Skin of body (tissue), 1 donor: ENCODE measurements at regions not wholly inside any gene's neighbourhood (a gene's known extent, or its start where the extent isn't known, plus 50 kb on each side); places are given as distances from the start of the nearest gene placed in this dataset.
"Not testable (repeated sequence)": the region's sequence is repeated elsewhere in the genome, so short reads cannot be mapped to it uniquely, and the experiment has no call there.

Source experiments
- DNase-seq: peaks from one replicate; lab custom pipeline; 2025; lab: John Stamatoyannopoulos, UW

DNA sequence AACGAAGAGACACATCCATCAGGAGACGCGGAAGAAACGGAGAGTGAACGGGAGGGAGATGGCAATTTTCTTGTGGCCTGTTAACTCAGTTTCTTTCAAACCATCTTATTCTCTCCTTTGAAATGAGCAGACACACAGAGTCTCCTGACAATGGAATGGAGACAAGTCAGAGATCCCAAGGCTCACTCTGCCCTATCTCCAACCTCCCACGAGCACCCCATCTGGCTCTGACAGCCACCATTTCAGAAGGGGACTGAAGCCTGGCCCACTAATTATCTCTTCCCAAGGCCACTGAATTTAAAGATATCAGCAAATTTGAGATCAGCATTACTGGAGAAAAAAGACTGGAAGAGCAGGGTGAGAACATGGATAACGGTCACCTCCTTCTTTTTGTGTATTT is 215.6 kb downstream of the DHX15 start:
- DNase-seq: no peak

DNA sequence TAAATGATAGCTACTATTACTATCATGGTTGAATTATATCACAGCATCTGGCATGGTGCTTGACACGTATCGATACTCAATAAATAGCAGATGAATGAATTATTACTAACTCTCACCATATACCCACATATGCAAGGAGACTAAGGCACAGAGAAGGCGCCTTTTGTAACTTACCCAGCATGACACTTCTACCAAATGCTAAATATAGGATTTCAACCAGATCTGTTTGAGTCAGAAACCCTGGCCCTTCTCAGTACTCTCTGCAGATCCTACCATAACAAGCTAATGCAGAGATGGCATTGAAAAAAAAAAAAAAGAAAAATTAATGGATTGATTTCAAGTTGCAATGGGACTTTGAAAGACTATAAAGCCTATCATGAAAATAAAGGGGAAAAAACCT is 219.5 kb downstream of the DHX15 start:
- DNase-seq: no peak

- no peak for DNase-seq
These were observed 220.1 kb downstream of the DHX15 start for GRCh38 chr4:24364249-24364648.

- DNase-seq: no peak
These were observed 220.6 kb downstream of the DHX15 start for GRCh38 chr4:24363751-24364150.

DNA sequence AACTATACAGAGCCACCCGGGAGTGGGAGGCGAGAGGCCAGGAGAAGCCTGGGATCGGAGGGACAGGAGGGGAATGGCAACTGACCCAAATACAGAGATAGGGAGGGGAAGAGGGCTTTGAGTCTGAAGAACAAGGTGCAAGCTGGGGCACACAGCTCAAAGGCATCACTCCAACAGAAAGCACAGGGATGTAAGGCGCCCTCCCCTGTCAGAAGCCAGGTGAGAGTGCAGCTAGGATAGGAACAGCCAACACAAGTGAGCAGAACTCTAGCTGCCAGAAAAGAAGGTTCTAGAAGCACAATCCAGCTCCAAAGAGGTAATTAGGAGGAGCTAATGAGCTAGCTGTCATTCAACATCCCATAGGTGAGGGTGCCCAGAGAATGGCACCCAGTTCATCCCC is 232.2 kb downstream of the DHX15 start:
- DNase-seq: no peak

DNA sequence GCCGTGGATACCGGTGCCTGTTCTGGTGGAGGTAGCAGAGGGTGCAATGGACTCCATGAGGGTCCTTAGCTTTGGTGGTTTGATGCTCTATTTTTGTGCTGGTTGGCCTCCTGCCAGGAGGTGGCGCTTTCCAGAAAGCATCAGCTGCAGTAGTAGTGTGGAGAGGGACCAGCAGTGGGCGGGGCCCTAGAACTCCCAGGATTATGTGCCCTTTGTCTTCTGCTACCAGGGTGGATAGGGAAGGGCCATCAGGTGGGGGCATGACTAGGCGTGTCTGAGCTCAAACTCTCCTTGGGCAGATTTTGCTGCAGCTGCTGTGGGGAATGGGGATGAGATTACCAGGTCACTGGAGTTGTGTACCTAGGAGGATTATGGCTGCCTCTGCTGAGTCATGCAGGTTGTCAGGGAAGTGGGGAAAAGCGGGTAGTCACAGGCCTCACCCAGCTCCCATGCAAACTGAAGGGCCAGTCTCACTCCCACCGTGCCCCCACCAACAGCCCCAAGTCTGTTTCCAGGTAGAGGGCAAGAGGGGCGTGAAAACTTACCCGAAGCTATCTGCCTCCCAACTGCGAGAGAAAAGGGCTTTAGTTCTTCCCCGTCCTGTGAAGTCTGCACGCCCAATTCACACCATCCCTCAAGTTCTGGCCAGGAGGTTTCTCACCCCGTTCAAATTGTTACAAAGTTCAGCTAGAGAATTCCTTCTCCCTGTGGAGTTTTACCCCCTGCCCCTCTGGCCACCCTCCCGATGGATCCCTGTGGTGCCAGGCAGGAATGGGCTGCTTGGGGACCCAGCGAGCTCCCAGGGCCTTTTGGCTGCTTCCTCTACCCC is 235.0 kb downstream of the DHX15 start:
- not testable (repeated sequence) for DNase-seq

GRCh38 chr4:24339260-24339659 is 245.1 kb downstream of the DHX15 start:
- no peak for DNase-seq

GRCh38 chr4:24337451-24338190 is 246.7 kb downstream of the DHX15 start:
- DNase-seq: no peak

GRCh38 chr4:24335616-24336015 is 248.7 kb downstream of the DHX15 start:
- DNase-seq: no peak

DNA sequence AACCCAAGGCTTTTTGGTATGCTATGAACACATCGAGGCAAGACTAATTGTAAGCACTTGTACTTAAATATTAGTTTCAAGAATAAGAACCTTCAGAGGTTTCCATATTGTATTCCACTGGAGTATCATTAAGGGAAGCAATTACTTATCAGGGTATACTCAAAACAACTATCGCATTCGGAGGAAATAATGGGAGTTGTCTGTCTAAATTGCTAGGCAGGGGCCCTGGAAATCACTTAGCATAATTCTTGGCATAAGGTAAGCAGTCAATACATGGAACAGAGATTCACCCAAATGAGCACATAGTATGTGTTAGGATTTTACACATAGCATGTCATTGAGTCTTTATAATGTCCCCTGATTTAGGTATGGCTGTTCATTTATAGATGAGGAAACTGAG is 249.4 kb downstream of the DHX15 start:
- DNase-seq: no peak

GRCh38 chr4:24330573-24330972 is 253.8 kb downstream of the DHX15 start:
- no peak for DNase-seq

- no peak for DNase-seq
These were observed 254.2 kb downstream of the DHX15 start for GRCh38 chr4:24330172-24330571.

DNA sequence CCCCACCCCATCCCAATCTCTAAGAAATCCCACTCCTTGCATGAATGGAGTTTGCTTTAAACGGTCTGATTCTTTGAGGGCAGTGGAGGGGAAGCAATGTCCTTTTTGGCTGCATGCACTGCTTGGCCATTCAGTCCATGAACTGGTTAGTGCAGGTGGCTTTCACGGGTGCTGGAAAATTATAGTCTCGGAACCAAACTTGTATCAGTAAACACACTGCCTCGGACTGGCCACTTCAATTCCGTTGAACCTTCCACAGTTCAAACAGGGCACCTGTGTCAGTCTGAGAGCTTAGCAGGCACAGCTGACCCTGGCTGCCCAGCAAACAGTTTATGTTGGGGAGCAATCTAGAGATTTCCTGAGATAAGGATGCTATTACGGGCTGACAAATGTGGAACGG is 255.6 kb downstream of the DHX15 start:
- no peak for DNase-seq

DNA sequence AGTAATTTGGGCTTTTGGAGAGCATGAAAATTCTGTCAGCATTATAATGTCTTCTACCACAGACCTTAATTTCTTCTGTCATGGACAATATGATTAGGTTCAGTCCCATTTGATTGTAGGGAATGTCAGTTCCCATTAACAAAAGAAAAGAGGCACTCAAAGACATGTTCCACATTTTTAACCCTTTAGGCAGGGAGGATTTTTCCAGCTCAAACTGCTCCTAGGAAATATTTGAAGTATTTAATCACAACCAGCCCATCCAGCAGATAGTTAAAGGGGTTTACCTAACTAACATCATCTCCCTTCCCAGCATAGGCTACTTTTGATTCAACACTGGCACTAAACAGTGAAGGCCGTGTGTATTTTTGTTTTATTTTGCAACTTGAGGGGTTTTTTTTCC is 256.0 kb downstream of the DHX15 start:
- no peak for DNase-seq

GRCh38 chr4:24322995-24323394 is 261.4 kb downstream of the DHX15 start:
- no peak for DNase-seq

DNA sequence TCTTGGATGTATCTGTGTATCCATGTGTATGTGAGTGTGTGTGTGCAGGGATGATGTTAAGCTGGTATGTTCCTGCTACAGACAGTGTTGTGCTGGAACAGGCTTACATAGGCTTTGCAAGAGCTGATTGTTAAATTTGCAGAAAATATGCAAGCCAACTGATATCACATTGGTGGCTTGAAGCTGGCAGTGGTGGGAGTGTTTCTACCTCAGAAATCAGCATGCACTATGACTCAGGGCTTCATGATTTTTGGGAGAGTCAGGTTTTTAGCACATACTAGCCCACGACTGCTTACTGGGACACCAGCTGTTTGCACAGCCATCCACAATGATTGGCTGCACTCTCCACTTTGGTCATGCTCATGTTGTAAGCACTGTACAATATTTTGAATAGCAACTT is 261.8 kb downstream of the DHX15 start:
- no peak for DNase-seq

GRCh38 chr4:24321616-24322015 is 262.7 kb downstream of the DHX15 start:
- no peak for DNase-seq

DNA sequence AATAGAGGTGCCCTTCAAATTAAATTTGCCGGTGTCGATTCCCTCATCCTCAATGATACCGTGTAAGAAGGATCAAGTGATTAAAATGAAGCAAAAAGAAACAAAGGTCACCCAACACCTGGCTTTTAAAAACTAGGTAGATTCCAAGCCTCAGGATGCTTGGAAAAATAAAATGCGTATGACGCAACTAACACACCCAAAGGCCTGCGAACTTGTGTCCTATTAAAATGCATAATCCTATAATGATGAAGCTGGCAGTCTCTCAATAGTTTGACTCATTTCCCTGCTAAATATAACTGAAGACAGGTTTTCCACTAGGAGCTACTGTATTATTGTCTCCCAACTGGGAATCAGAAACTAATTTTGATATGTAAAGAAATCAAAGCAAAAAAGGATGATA is 263.2 kb downstream of the DHX15 start:
- no peak for DNase-seq

- DNase-seq: no peak
These were observed 265.0 kb downstream of the DHX15 start for GRCh38 chr4:24319387-24319786.

DNA sequence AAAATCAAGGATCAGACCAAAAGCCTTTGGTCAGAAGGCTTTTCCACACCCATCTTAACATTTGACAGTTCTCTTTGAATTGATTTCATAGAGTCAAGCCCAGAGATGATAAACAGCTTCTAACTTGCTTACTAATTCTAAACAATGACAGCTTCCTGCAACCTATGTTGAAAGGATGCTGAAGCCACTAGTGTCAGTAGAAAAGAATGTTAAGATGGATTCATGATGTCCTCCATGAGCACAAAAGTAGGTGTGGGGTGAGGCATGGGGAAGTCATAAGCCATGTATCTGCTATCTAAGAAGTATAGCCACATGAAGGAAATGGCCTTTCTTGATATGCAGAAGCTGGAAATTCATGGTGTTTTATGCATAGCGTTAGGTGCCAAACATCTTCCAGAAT is 269.3 kb downstream of the DHX15 start:
- no peak for DNase-seq

DNA sequence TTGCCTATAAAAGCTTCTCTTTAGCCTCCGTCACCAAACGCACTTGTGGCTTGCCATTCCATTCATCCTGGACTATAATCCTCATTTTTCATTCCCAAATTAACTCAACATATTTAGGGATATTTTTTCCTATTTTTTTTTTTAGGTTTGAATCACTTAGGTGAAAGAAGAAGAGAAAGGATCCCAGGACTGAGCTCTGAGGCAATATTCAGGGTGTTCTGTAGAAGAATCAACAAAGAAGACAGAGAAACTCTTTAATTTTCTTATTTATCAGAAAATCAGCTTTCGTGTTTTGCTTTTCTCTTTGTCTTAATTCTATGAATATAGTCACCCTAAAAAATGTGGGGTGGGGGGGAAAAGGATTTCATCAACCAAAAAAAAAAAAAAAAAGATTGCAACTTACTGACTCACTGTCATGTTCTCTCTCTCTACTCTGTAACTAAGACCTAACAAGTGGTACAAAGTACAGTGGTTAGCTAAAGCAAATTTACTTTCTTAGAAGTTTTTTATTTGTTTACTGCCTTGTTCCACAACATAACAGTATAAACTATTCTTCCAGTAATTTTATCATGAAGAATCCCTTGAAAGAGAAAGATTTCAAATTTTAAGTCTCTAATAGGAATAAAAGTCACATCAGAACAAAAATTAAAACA is 272.0 kb downstream of the DHX15 start:
- no peak for DNase-seq

DNA sequence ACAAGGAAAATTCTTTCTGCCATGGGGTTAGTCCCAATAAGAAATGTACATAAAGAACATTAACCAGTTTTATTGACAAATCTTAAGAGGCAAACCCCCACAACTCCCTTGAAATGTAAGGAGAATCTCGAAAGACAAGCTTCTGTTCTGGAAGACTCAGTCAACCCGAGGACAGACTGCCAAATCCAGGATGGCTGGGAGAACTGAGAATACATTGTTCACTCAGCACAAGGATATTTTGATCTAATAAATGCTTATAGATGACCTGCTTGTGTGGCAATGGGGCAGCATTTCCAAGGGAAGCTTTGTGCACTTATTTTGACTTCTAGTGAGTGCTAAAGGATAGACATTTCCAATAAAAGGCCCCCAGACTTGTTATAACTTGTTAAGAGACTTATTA is 280.4 kb downstream of the DHX15 start:
- DNase-seq: no peak

DNA sequence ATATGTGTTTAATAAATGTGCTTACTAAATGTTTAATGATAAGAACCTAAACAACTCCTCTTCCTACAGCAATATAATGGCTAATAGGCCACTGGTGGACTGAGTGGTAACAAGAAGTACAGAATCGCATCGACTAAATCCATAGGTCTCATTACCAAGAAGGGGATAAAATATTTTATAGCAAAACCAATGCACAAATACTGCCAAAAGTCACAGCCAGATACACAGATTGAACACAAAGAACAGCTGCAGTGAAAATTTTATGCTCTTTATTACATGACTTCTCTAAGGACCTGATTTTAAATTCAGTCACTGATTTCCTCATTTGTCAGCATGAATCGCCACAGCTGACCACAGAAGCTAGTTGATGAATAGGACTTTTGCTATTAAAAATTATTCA is 285.4 kb downstream of the DHX15 start:
- DNase-seq: no peak
